ENCODE measurements at regions not wholly inside any gene's neighbourhood (a gene's known extent, or its start where the extent isn't known, plus 50 kb on each side); places are given as distances from the start of the nearest gene placed in this dataset.

- DNase-seq = no peak
These were observed 682.9 kb upstream of the GALNTL6 start for GRCh38 chr4:171130256-171130801.

DNA sequence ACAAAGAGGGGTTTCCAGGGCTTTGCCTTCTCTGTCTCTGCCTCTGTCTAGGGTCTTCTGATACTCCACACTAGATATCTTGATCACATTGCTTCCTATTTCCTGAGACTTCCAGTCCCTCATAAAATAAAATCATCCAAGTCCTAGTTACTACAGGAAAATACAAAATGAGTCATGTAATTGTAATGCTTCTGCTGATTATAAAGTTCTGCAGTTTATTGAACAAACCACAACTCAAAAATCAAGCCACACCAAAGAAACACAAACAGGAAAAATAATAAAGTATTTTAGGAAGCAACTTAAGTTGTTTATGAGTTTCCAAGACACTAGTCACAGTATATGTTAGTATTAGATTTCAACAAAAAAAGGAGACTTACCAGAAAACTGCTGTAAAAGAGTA is 695.1 kb upstream of the GALNTL6 start:
- DNase-seq = no peak

- DNase-seq = no peak
These were observed 695.7 kb upstream of the GALNTL6 start for GRCh38 chr4:171117457-171117856.

DNA sequence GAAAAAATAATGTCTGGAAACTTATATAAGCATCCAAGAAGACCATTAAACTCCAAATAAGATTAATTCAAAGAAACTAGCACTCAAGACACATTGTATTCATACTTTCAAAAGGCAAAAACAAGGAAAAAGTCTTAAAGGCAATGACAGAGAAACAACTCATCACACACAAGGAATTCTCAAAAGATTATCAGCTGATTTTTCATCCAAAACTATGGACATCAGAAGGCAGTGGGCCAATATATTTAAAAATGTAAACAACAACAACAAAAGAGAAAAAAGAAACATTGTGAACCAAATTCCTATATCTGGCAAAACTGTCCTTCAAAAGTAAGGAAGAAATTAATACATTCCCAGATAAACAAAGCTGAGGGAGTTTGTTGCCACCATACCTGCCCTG is 711.4 kb upstream of the GALNTL6 start:
- no peak for DNase-seq

GRCh38 chr4:171087089-171087488 is 726.1 kb upstream of the GALNTL6 start:
- no peak for DNase-seq

GRCh38 chr4:171067422-171067821 is 745.8 kb upstream of the GALNTL6 start:
- DNase-seq = no peak

DNA sequence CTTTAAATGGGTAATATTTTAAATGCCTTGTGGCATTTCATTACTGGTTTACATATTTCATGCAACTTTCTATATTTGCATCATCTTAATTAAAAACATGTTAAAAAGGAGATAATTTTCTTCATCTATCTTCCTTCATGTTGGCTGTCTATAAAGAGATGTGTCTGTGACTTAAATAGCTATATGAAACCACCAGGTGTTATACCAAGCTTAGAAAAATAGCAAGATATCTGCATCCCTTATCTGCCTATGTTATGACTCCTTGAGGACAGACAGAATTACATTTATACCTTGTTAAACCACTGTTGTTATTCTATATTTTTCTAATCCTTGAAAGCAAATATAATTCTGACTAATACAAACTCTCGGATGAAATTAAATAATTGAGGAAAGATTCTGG is 763.8 kb upstream of the GALNTL6 start:
- no peak for DNase-seq

GRCh38 chr4:171042989-171043524 is 770.1 kb upstream of the GALNTL6 start:
- no peak for DNase-seq

DNA sequence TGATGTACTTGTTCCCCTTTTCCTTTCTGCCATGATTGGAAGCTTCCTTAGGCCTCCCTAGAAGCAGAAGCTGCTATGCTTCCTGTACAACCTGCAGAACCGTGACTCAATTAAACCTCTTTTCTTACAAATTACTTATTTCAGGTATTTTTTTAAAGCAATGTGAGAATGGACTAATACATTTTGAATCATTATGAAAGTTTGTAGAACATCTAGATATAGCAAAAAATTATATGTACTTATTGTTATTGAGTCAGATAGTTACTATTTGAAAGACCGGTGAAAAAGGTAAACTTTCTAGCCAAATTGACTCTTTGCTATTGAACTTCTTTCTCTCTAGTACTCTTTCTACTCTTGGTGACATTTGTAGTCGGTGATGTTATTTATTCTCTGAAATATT is 777.3 kb upstream of the GALNTL6 start:
- DNase-seq = no peak

DNA sequence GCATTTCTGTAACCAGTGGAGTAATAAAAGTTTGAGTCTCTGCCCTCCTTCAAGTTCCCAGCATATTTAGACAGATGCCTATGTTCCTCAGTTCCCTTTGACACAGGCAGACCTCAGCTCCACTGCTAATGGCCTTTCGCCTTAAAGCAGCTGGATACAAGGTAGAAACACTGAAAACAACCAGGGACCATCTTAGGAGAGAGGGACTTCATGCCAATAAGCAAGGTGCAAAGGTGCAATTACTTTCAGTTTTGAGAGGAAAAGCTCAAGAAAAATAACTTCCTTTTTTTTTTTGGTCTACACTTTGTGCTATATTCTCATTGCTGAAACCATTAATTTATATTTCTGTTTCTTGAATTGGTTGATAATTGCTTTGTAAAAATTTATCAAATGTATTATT is 781.9 kb upstream of the GALNTL6 start:
- DNase-seq = no peak

DNA sequence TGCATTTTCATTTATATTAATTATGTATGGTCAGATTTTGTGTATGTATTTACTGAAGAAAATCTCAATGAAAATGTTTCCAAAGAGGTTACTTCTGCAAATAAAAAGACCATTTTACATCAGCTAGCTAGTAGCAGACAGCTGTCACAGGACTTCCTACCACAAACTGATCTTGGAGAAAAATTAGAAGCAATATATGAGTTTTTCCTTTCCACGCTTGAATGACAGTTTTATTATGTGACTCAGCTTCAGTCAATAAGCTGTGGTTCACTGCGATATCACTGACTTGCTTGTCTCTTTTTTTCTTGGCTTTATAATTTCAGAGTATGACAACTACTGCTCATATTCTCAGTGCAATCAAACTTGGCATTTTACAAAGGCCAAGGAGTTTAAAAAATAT is 787.4 kb upstream of the GALNTL6 start:
- no peak for DNase-seq

DNA sequence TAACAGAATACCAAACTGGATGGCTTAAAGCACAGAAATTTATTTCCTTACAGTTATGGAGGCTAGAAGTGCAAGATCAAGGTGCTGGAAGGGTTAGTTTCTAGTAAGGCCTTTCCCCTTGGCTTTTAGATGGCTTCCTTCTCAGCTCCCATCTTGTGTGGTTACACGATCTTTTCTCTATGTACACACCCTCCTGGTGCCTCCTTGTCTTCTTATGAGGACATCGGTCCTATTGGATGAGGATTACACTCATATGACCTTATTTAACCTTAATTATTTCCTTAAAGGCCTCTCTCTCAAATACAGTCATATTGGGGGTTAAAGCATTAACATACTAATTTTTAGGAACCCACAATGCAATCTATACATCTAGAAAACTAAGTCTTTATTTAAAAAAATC is 787.9 kb upstream of the GALNTL6 start:
- DNase-seq = no peak

GRCh38 chr4:171024720-171025303 is 788.4 kb upstream of the GALNTL6 start:
- no peak for DNase-seq

GRCh38 chr4:171022824-171023230 is 790.4 kb upstream of the GALNTL6 start:
- DNase-seq = no peak

DNA sequence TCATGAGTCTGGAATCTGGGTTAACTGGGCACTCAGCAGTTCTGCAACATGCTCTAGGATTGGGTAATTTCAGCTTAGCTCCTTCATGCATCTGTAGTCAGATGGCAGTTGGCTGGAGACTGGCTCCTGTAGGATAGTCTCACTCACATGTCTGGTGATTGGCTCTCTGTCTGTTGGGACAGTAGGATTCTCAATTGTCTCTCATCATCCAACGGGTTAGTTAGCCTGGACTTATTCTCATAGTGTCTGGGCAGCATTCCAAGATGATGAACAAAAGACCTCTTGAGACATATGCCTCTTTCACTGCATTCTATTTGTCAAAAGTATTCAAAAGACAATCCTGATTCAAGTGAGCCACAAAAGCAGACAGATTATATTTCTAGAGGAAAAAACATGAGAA is 795.6 kb upstream of the GALNTL6 start:
- DNase-seq = no peak

DNA sequence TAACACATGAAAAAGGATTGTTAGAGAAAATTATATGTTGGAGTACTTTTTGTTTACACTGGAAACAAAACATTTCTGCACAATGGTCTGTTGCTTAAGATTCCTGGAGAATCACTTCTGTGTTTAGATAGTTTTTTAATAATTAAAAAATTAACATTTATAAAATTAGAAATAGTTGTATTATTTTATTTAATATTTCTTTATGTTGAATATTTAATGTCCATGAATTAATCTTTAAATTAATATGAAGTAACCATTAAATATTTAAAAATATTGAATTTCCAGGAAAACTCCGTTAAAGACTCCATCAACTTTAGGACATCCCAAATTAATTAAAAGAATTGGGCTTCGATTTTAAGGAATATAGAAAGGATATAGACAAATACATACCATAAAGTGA is 797.1 kb upstream of the GALNTL6 start:
- DNase-seq = no peak

DNA sequence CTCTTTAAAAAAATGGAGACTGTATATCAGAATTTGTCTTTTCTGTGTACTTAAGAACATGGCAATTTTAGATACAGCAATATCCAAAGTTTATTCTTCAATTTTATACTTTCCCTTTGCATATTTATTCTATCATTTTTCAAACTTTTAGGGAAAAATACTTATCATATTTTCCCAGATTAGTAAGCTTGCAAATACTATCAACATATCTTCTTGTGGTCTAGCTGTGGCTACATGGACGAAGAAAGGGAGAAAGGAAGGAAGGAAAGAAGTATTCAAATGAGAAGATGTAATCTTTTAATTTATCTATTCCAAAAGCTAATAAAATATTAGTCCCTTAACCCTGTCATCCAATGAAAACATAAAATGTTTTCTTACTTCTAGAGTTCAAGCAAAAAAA is 797.8 kb upstream of the GALNTL6 start:
- no peak for DNase-seq

- DNase-seq = no peak
These were observed 805.4 kb upstream of the GALNTL6 start for GRCh38 chr4:171007618-171008390.

GRCh38 chr4:171002246-171002645 is 811.0 kb upstream of the GALNTL6 start:
- no peak for DNase-seq

- DNase-seq = no peak
These were observed 822.1 kb upstream of the GALNTL6 start for GRCh38 chr4:170990989-170991589.

GRCh38 chr4:170988446-170988845 is 824.8 kb upstream of the GALNTL6 start:
- no peak for DNase-seq

DNA sequence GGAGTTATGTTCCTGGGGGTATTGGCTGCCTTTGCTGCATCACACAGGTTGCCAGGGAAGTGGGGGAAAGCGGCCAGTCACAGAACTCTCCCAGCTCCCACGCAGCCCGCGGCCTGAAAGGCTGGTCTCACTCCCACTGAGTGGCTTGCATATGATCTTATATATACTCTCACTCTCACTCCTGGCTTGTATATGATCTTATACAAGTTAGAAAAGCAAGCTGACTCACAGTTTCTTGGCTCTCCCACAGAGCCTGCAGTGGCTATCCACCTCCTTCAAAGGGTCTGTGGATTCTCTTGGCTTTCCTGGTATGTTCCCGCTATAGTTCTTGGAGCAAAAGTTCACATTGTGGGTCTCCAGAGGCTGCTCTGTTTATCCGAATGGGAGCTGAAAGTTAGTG is 833.5 kb upstream of the GALNTL6 start:
- DNase-seq = no peak

GRCh38 chr4:170978990-170979389 is 834.2 kb upstream of the GALNTL6 start:
- no peak for DNase-seq

DNA sequence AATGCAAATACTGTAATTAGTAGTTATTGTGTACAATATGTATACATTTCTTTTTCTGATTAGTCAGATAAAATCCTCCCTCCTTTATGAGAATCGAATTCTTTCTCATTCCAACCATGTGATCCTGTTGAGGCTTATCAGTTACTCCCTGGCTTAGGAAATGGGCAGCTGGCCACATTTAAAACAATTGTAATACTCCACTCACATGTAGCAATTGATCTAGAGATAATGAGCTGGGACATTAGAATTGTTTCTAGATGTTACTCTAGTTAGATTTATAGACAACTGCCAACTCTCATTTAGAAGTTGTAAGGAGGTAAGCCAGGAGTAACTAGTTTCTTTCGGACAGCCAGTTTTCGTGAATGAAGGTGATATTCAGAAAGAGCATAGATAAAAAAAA is 859.3 kb upstream of the AADAT start:
- no peak for DNase-seq
